Kidney capillary endothelial cell (primary cell): ENCODE measurements at regions not wholly inside any gene's neighbourhood (a gene's known extent, or its start where the extent isn't known, plus 50 kb on each side); places are given as distances from the start of the nearest gene placed in this dataset.

Experiments
- DNase-seq: peaks from one replicate; pipeline ENCODE4 v3.0.0-alpha.2; 2018; ENCODE audit warnings: low spot score

DNA sequence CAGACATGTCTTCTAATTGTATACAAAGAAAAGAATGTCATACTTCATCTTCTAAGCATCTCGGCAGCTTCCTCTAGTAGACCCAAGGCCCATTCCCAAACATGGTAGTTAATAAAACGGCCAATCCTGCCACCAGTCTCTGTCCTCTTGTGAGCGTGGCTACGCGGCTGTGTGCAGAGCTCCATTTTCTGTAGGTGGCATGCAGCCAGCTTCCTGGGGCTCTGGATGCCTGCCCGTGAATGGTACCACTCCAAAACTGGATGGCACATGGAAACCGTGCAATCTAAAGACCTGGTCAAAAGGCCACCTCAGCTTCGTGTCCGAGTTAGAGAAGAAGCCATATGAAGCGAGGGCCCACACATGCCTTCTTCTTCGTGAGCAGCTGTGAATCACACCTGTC, 110.7 kb downstream of the SIPA1L2 start:
- no peak for DNase-seq

DNA sequence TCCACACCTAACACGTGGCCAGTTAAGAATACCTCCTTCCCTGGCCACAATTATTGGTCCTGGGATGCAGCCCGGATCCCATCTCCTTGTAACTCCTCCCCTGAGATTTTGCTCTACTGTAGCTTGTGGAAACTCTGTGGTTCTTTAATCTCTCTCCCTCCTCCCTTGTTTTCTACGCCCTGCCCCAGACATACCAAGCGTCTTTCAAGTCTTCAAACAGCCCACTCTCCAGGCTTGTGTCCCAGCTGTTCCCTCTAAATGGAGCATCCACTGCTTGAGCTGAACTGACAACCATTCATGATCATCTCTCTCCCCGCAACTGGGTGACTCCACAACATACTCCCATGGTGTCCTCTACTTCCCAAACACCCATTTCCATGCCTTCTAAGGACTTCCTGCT, 111.6 kb downstream of the SIPA1L2 start:
- DNase-seq = no peak

DNA sequence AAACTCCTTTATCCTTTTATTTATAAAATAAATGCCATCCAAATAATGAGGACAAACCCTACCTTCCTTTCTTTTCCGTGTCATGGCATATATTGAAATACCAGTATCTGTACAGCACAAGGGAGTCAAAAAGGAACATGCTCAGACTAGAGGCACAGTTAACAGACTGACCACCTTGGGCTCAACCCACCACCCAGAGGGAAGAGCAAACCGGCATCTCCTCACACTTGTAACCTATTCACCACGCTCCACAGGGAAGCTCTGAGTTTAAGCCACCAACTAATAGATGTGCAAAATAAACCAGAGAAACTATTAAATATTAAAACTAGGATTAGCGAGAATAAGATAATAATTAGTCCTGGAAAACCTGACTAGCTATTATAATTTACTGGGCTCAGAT, 112.7 kb downstream of the SIPA1L2 start:
- DNase-seq = no peak

DNA sequence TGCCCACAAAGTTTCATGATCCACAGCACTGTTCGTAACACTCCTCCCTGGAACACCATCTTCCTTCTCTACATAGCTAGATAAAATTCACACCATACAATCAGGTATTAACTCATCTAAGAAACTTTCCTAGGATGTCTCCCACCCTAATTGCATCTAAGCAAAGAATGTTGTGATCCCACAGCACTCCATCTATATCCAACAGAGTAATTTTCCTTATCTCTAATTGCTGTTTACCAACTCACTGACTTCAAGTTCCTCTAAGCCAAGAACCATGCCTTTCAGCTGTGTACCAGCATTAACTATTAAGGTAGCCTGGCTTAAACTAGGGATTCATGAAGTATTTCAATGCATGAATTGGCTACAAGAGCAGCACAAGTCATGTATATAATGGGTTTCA, 114.2 kb downstream of the SIPA1L2 start:
- no peak for DNase-seq

DNA sequence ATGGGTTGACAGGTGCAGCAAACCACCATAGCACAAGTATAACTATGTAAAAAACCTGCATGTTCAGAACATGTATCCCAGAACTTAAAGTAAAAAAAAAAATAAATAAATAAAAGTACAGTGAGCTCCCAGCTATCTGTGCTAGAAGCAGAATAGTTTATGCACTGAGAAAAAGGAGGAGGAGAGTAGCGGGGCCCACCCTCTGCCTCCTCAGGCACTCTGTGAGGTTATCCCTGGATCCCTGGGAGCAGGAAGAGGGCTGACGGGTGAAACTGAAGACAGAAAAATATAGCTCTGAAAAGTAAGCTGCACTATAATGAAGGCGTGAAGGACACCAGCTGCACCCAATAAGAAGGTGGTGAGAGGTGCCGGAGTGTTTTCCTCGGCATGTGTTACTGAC, 117.2 kb downstream of the SIPA1L2 start:
- no peak for DNase-seq

DNA sequence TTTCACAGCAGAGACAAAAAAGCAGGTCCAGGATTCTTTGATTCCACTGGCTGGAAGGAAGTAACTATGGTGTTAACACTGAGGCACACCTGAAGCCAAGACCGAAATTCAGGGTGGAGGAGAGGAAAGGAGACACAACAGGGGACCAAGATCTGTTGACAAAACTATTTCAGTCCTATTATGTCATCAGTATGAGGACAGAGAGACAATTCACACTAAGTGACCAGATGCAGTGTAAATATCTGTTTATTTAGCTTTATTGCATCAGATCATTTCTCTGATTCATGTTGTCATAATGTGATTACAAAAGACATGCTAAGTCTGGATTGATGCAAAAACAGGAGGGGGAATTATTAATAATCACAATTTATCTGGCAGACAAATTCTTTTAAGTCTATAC, 118.8 kb downstream of the SIPA1L2 start:
- no peak for DNase-seq

DNA sequence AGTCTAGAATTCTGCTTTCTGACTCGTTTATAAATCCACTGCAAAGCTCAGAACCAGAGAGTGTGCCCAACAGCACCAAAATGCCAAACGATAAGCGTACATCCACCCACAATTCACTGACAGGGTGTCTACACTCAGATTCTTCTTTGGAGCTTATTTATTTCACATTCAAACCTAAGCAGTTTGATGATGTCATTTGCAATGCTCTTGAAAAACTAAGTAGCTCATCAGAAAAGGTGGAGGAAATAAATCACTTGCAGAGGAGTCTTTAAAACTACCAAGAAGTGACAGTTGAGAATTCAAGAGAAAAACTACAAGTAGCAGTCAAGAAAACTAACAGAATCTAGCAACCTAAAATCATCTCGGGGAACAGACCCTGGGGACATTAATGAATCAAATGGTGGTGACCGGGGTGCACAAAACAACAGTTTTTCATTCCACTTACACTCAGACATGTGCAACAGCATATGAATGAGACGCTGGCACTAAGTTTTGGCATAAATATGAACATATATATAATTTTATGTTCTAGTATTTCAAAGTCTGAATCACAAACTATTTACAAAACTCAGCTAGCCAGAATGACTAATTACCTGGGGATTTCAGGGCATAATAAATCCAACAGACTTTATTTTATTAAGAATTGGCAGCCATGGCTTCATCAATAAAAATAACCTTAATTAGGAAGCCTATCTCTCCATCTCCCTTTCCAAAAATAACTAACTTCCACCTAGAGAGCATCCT, 119.4 kb downstream of the SIPA1L2 start:
- no peak for DNase-seq

DNA sequence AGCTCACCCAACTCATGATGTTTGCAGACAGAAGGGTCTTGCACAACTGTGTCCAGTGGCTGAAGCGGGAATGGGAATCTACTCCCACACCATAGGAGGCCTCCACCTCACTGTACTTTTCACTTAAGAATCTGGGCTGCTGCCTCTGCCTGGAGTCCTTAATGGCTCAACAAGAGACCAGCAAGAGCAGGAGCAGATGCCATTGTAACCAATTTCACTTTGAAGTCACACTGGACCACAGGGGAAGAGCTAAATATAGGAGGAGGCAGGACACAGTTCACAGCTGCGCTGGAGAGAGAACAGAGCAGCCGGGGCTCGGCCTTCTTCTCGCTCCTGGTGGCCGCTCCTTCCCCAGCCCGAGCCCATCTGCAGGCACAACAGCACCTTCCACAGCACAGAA, 120.4 kb downstream of the SIPA1L2 start:
- DNase-seq = no peak

DNA sequence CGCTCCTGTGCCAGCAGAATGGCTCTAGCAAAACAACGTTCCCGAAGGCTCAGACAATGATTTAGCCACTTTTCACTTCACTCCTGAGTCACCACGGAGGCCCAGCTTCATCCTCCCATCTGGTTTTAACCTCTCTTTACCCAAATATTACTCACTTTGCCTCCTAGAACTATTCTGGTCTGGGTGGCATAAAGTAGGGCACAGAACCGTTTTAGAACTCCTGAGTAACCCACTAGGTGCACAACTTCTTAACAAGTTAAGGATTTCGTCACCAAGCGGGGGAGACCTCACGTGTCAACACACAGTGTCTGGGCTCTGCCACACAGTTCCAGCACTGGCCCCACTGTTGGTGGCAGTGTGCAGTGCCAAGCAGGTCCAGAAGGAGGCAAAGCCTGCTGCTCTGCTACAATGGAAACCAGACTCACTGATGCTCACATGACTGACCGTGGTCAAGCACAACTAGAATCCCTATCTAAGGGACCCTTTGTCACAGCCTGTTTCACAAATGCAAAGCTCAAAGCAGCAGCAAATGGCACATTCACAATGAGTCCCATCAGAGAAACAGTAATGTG, 121.7 kb downstream of the SIPA1L2 start:
- no peak for DNase-seq

DNA sequence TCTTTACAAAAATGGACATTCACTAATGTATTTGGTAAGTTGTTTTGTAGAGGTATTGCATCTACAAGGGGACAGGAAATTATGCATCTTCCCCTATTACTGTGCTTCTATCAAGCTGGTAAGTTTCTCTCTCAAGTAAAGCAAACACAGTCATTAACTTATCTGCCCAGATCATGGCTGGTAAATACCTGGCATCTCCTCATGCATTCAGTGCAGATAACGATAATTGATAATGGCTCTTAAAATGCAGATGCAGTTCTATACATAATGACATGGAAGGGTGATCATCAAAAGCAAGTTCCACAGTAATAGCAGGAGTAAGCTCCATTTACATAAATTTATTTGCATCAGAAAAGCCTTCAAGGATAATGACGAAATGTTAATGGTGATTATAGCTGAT, 122.4 kb downstream of the SIPA1L2 start:
- DNase-seq = no peak

DNA sequence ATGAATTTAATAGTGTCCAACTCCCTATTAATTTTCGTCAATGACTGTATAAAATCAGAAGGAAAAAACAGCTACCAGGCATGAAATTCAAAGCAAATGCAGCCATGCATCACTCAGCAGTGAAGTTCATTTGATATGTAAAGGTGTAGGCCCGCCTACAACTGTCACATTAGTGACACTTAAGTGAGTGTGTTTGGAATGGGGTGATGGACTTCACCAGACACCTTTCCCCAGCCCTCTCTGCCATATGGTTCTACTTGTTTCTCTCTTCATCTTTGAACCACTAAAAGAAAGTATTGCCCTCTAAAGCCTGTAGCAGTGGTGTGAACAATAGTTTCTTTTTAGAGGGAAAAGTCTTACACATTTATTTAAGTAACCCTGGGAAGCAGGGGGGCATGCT, 124.0 kb downstream of the SIPA1L2 start:
- DNase-seq = no peak

DNA sequence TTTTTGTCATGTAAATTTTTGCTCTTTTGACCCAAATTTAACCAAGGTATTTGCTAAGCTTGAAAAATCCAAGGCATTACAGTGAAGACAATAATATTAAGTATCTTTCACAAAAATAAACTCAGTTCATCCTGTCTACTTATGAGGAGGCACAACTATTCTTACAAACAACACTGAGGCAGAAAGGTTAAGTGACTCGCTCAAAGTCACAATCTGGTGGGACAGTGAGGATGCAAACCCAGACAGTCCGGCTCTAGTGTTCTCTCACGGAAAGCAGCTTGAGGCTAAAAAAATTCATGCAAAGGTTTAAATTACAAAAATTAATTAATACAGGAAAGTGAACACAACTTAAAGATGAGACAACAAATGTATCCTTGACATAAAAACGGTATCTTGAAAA, 125.3 kb downstream of the SIPA1L2 start:
- peak; percentile 79 for DNase-seq

DNA sequence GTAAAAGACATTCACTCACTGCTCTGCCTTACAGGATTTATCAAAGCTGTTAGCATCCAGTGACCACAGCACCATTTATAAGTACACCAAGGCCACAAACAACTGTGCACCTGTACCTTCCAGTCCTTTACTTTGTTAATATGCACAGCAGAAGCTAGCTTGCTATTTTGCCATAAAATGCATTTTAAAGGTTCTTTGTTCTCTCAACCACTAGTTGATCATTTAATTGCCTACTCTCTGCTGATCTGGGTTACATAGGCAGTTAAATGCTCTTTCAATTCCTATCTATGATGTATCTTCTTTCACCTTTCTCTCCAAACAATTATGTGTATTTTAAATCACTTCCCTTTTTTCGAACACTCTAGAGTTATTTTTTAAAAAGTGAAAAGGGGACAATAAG, 126.4 kb downstream of the SIPA1L2 start:
- no peak for DNase-seq

DNA sequence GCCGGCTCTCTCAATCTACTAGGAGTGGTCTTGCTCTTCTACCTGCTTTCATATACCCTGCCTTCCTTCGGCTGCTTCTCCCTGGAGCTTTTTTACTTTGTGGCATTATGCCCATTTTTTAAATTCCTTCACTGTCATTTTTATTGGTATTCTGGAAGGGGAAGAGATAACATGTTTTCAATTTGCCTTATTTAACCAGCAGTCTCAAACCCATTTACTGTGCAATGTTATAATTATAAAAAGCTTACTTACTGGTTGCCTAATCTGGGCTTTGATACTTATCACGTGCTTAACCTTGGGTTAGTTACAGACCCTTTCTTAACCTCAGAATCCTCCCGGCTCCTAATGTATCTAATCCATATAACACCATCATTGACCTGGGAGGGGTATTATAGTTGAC, 128.1 kb downstream of the SIPA1L2 start:
- DNase-seq = no peak

DNA sequence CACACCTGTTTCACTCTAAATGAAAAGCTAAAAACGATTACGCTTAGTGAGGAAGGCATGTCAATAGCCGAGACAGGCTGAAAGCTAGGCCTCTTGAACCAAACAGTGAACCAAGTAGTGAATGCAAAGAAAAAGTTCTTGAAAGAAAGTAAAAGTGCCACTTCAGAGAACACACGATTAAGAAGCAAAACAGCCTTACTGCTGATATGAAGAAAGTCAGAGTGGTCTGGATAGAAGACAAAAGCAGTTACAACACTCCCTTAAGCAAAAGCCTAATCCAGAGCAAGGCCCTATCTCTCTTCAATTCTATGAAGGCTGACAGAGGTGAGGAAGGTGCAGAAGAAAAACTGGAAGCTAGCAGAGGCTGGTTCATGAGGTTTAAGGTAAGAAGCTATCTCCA, 130.7 kb downstream of the SIPA1L2 start:
- DNase-seq = no peak

DNA sequence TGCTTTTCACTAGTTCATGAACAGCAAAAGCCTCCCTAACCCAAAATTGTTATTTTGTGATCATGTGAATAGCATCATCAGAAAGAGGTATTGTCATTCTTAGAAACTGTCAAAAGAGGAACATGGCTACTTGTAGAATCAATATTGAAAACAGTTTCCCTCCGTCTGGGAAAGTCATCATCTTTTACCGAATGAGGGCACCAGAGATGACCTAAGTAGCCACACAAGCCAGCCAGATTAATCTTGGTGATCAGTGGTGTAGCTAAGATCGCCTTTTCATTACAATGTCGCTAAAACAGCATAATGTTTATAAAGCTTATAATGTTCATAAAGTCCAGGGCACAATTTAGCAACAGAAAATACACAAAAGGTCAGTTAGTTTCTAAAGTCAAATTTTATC, 136.1 kb downstream of the SIPA1L2 start:
- no peak for DNase-seq

DNA sequence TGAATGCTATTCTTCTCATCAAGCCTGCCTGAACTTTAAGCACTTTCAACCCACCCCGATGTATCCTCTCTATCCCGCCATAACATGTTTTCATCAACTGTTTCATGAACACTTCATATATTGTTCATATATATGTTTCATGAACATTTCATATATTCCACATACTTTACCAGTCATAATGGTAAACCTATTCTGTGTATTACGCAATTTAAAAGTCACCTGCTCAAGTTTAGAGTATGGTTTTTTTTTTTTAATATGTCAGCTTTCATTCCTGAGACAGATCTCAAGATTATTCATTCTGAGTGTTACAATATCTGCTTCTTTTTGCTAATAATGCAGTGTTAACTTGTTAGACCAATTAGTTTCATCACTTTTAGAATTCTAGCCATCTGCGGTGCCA, 140.7 kb downstream of the SIPA1L2 start:
- DNase-seq = no peak

DNA sequence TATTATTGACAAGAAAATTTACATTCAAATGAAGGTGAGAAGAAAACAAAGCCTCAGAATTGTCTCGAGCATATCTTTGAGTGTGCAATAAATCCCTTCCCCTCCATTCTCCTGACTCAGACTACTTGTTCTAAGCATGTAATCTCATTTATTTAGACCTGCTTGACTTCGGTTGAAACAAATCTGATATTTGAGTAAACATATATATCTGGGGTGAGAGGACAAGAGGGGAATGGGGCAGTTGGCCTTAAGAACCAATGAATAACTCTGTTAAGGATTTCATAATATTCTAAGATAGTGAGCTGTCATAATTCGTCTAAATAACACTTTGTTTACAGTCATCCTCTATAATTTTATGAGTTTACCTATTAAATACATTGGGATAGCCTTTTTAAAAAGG, 142.7 kb downstream of the SIPA1L2 start:
- no peak for DNase-seq

DNA sequence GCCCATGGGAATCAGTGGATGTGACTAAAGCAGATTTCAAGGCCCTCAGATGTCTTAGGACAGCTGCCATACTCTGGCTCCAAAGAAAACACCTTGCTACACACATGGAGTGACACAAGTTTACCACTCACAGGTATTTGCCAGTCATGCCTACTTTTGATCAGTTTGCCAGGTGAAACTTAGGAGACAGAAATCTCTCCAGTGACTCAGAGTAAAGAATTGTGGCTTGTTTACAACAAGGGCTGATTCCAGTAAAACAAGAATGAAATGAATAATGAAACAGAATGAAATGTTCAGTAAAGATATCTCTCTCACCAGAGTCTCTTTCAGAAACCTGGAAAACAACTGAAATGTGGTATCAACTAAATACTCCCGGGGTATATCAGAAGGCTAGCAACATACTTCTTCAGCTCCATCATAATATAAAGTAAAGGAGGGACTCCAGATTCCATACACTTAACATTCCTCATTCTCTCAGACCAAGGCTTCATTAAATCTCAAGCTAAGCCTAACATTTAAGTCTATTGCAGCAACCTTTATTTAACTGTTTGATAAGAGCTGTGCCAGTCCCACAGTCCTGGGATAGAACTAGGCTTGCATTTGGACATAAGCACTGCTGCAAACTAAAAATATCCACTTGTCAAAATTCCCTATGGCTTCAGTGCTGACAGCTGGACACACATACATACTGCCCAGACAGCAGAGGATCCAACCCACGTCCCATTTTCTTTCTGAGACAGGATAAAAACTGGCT, 143.3 kb downstream of the SIPA1L2 start:
- no peak for DNase-seq

DNA sequence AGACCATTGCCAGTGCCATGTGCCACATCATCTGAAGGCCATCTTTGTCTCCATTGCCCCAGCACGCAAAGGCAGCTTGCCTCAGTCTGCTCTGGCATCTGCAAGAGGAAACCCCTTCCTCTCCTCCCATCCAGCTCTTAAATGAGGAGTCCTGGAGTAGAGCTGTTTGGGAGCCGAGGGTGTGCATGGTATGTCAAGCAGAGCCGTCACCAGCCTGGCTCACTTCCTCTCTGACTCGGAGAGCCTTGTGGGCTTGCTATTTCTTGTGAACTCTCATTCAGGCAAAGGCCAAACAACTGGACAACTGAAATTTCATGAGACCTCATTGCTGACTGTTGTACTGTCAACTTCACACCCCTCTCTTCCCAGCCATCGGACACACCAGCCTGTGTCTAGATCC, 143.9 kb downstream of the SIPA1L2 start:
- peak; percentile 28 for DNase-seq

DNA sequence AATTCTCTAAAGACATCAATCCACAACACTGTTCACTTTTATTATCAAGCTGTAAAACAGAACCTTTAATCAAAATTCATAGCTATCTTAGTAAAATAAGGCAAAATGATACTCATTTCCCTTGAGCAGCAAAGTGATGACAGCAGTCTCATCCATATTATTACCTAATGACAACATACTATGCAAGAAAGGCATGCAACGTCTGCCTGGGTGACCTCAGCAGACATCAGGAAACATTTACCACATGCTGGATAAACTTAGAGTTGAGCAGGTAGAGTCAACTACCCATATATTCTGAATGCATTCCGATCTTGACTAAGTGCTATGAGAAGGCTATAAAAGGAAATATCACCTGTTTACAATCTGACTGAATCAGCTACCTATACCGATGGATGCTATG, 145.1 kb downstream of the SIPA1L2 start:
- DNase-seq = no peak

DNA sequence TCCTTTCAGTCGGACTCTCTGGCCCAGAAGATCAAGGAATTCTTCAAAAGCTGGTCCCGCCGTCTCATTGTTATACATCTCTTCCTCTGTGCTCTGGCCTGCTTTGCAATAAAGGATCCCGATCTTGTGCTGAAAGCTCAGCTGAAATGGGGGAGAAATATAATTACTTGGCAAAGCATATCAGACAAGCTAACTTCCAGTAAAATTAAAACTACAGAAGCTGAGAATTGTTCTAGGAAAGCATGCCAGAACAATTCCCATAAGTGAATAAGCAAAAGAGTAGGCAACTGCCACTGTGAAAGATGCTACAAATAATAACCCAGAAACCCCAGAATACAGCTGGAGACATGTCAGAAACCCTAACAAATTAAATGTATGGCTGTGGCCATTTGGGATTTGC, 146.1 kb downstream of the SIPA1L2 start:
- DNase-seq = no peak

DNA sequence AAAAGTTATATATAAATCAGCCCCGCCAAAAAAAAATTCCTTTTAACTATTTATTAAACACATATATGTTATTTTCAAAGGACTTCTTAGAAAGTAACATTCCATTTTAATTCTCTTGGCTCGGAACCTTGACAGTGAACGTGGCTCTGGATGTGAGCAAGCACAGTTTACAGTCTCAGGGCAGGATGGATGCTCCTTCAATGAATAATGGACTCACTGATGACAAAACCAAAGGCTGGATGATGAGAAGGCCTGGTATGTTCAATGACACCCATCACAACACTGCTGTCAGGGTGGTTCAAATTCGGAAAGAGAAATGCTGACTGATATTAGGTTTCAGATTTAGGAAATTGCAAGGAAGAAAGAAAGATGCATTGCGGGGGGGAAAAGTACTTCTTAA, 148.8 kb downstream of the SIPA1L2 start:
- no peak for DNase-seq

DNA sequence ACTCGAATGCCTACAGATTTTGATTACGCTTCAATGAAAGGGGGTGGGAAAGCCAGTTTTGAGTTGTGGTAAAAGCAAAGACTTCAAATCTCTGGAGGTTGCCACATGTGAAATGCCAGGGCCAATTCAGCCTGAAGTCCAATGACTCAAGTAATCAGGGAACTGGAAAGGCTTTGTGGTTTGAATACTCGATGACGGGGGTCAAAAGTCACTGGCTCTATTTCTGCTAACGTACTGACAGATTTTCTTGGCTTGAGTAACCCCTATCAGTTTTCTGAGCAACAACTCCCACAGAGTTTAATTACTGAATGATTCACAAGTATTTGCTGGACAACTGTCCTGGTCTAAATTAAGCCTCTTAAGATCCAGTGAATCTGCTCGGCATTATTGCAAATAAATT, 152.2 kb downstream of the SIPA1L2 start:
- DNase-seq = no peak
